ENCODE measurements at regions not wholly inside any gene's neighbourhood (a gene's known extent, or its start where the extent isn't known, plus 50 kb on each side); places are given as distances from the start of the nearest gene placed in this dataset.

DNA sequence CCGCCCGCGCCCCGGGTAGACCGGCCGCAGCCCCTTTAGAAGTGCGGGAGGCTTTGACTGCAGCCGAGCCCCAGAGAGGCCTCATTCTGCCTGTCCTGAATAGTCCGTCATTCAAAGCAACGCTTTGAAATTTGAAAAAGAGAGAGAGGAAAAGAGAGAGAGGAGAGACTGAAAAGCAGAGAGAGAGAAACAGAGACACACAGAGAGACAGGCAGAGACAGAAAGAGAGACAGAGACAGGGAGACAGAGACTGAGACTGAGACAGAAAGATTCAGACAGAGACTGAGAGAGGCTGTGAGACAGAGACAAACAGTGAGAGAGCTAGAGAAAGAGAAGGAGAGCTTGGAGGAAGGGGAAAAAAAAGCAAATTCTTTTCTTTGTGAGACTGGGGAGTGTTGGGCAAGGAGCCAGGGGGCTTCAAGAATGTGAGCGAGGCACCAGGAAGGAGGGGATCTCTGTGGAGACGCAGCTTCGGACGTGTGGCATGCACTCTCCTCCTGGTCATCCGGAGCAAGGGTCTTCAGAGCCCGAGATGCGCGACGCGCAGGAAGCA, 73.1 kb downstream of the MYCN start:
- TF ChIP-seq, protein P1, sequence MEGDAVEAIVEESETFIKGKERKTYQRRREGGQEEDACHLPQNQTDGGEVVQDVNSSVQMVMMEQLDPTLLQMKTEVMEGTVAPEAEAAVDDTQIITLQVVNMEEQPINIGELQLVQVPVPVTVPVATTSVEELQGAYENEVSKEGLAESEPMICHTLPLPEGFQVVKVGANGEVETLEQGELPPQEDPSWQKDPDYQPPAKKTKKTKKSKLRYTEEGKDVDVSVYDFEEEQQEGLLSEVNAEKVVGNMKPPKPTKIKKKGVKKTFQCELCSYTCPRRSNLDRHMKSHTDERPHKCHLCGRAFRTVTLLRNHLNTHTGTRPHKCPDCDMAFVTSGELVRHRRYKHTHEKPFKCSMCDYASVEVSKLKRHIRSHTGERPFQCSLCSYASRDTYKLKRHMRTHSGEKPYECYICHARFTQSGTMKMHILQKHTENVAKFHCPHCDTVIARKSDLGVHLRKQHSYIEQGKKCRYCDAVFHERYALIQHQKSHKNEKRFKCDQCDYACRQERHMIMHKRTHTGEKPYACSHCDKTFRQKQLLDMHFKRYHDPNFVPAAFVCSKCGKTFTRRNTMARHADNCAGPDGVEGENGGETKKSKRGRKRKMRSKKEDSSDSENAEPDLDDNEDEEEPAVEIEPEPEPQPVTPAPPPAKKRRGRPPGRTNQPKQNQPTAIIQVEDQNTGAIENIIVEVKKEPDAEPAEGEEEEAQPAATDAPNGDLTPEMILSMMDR (IDR thresholded peaks at IDR 0.05): no peak
- no peak for TF ChIP-seq POLR2A (IDR thresholded peaks at IDR 0.05)
